ENCODE measurements at regions not wholly inside any gene's neighbourhood (a gene's known extent, or its start where the extent isn't known, plus 50 kb on each side); places are given as distances from the start of the nearest gene placed in this dataset.

DNA sequence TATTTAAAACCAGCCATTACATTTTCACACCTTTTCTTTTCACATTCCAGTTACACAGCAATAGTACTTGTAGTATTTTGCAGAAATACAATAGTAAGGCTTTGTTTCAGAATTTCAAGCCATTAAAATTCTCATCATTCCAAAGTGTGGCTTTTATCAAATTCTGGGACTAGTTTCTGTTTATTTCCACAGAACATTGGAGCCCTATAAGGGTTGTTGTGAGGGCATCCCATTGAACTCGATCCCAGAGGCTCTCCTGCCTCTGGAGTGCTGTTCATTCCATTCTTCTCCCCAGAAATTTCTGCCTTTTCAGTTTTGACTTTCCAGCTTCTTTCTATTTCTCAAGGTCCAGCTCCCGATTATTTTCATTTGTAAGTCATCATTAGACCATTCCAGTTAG, 645.5 kb downstream of the ADGRL2 start:
- Histone ChIP-seq H3K27me3 (no peaks in the 10 kb centered on the region), H3K36me3 (no peaks in the 10 kb centered on the region), H3K9me3 (no peaks in the 10 kb centered on the region), H3K27ac (no peak overlapping the region), H3K4me1 (no peaks in the 10 kb centered on the region), H3K4me3 (no peak overlapping the region)
- no peak for TF ChIP-seq POLR2AphosphoS5 (IDR thresholded peaks at IDR 0.05)
- TF ChIP-seq CTCF (IDR thresholded peaks at IDR 0.05) = no peak
- TF ChIP-seq EP300 (IDR thresholded peaks at IDR 0.05; ENCODE audit: low read depth) = no peak
- TF ChIP-seq POLR2A (IDR thresholded peaks at IDR 0.05) = no peak
- in situ Hi-C loops (cut with MboI; ENCODE audit: low pct_ligation_motif_present in 1 of 4, low pct_unique_long_range_greater_than_20kb in 1 of 4, low sequenced_read_pairs in 3 of 4) (no loop called here), intact Hi-C loops (cut with DNase I; ENCODE audit: low total_unique reads) (no loop called here)
- DNase-seq = no peak
- WGBS, 2 donors (ENCODE audit: low coverage in 1 of 2) = 38 to 52% methylated on average over 2 of the region's 2 CpGs

GRCh38 chr1:82445827-82446226, 645.1 kb downstream of the ADGRL2 start:
- no peak overlapping the region for H3K27ac ChIP-seq
- H3K4me1 ChIP-seq = no peaks in the 10 kb centered on the region
- no peaks in the 10 kb centered on the region for H3K36me3 ChIP-seq
- H3K4me3 ChIP-seq = no peak overlapping the region
- no peaks in the 10 kb centered on the region for H3K27me3 ChIP-seq
- 51 to 77% methylated on average over 3 of the region's 3 CpGs for WGBS, 2 donors (ENCODE audit: low coverage in 1 of 2)
- DNase-seq = no peak
- no peak for TF ChIP-seq POLR2A (IDR thresholded peaks at IDR 0.05)
- TF ChIP-seq POLR2AphosphoS5 (IDR thresholded peaks at IDR 0.05) = no peak
- no peak for TF ChIP-seq CTCF (IDR thresholded peaks at IDR 0.05)
- TF ChIP-seq EP300 (IDR thresholded peaks at IDR 0.05; ENCODE audit: low read depth) = no peak
- H3K9me3 ChIP-seq = no peaks in the 10 kb centered on the region
- in situ Hi-C loops (cut with MboI; ENCODE audit: low pct_ligation_motif_present in 1 of 4, low pct_unique_long_range_greater_than_20kb in 1 of 4, low sequenced_read_pairs in 3 of 4) = no loop called here
- intact Hi-C loops (cut with DNase I; ENCODE audit: low total_unique reads) = no loop called here

DNA sequence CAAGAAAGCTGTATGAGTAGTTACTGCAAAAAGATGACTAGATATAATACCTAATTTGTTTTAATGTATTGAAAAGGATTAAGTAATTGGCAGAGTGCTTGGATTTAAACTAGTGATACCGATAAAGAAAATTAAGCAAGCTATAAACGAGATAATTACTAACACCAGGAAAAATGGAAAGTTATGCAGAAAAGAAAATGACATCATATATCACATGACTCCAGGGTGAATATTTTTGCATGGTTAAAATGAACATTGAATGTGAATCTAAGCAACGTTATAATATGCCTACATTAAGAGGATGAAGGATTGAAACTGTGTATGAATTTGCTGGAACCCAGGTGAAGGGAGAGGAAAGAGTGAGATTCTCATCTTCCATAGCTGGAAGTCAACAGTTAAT, 644.4 kb downstream of the ADGRL2 start:
- in situ Hi-C loops (cut with MboI; ENCODE audit: low pct_ligation_motif_present in 1 of 4, low pct_unique_long_range_greater_than_20kb in 1 of 4, low sequenced_read_pairs in 3 of 4) = no loop called here
- TF ChIP-seq EP300 (IDR thresholded peaks at IDR 0.05; ENCODE audit: low read depth) = no peak
- no peak for TF ChIP-seq POLR2AphosphoS5 (IDR thresholded peaks at IDR 0.05)
- TF ChIP-seq CTCF (IDR thresholded peaks at IDR 0.05) = no peak
- TF ChIP-seq POLR2A (IDR thresholded peaks at IDR 0.05) = no peak
- DNase-seq = no peak
- Histone ChIP-seq H3K4me3 (no peak overlapping the region), H3K27ac (no peak overlapping the region), H3K27me3 (no peaks in the 10 kb centered on the region), H3K9me3 (no peaks in the 10 kb centered on the region), H3K36me3 (no peaks in the 10 kb centered on the region), H3K4me1 (no peaks in the 10 kb centered on the region)
- 63 to 79% methylated on average over 1 to 3 of the region's 3 CpGs for WGBS, 2 donors (ENCODE audit: low coverage in 1 of 2)
- intact Hi-C loops (cut with DNase I; ENCODE audit: low total_unique reads) = no loop called here

- WGBS, 2 donors (ENCODE audit: low coverage in 1 of 2) = 78 to 100% methylated on average over 1 to 4 of the region's 4 CpGs
- Histone ChIP-seq H3K4me3 (no peak overlapping the region), H3K27ac (no peak overlapping the region), H3K27me3 (no peaks in the 10 kb centered on the region), H3K9me3 (no peaks in the 10 kb centered on the region), H3K4me1 (no peaks in the 10 kb centered on the region), H3K36me3 (no peaks in the 10 kb centered on the region)
- in situ Hi-C loops (cut with MboI; ENCODE audit: low pct_ligation_motif_present in 1 of 4, low pct_unique_long_range_greater_than_20kb in 1 of 4, low sequenced_read_pairs in 3 of 4) = no loop called here
- no peak for TF ChIP-seq CTCF (IDR thresholded peaks at IDR 0.05)
- TF ChIP-seq EP300 (IDR thresholded peaks at IDR 0.05; ENCODE audit: low read depth) = no peak
- no peak for TF ChIP-seq POLR2A (IDR thresholded peaks at IDR 0.05)
- TF ChIP-seq POLR2AphosphoS5 (IDR thresholded peaks at IDR 0.05) = no peak
- DNase-seq = no peak
- intact Hi-C loops (cut with DNase I; ENCODE audit: low total_unique reads) = no loop called here
Observed at GRCh38 chr1:82441402-82441801, 640.7 kb downstream of the ADGRL2 start.
